Adrenal gland (tissue), 5 donors: ENCODE measurements at regions not wholly inside any gene's neighbourhood (a gene's known extent, or its start where the extent isn't known, plus 50 kb on each side); places are given as distances from the start of the nearest gene placed in this dataset.

Experiments
- CTCF ChIP-seq, 6 experiments: fragments of 450-650 bp in 4 of 6; fragments of 200-600 bp in 2 of 6; sonication (generic) in 1 of 6; IDR thresholded peaks; 1 replicate in 5 of 6; 2 replicates in 1 of 6; pipeline versions ENCODE4 v1.5.1 to v1.8.0; 2016 to 2021; ENCODE audit warnings: antibody characterized with exemption in 6 of 6, mild to moderate bottlenecking in 2 of 6, moderate library complexity in 1 of 6
- POLR2A ChIP-seq, 2 donors: fragments of 450-650 bp; IDR thresholded peaks; one replicate each; pipeline ENCODE4 v1.6.1; 2017; ENCODE audit warnings: antibody characterized with exemption in 2 of 2, mild to moderate bottlenecking in 2 of 2, moderate library complexity in 1 of 2
- donor health status: DM: no; HTN: no; CAD: no.

DNA sequence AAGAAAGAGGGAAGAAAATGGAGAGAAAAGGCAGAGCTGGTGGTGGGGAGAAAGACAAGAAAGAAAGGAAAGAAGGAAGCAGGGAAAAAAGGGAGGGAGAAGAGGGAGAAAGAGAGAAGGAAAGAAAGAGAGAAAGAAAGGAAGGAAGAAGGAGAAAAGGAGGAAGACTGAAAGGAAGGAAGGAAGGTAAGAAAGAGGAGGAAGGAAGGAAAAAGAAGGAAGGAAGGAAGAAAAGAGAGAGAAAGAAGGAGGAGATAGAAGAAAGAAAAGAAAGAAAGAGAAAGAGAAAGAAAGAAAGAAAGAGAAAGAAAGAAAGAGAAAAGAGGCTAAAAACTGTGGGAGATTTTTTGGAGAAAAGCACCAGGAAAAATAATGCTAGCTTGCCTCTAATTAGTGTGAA is 561.4 kb upstream of the GOT2 start:
- TF ChIP-seq CTCF (IDR thresholded peaks at IDR 0.05) (no peak), POLR2A (IDR thresholded peaks at IDR 0.05) (no peak)
